ENCODE measurements at regions not wholly inside any gene's neighbourhood (a gene's known extent, or its start where the extent isn't known, plus 50 kb on each side); places are given as distances from the start of the nearest gene placed in this dataset.

DNA sequence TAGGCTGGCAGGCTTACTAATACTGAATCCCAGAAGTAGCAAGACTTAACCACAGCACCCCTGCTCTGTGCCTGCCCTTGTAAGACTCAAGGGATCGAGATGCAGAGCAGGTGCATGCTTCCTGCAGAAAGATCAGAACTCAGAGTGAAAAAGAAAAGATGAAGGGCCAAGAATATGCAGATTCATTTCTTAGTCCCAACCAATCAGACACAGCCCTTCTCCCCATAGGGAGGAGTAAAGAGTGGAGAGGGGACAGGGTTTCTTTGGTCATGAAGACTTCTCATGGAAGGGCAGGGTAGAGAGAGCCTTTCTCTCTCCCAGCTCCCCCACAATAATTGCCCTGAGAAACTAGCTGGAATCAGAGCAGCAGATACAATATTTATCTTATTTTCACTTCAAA lies 105.6 kb upstream of the MB21D2 start:
- DNase-seq (ENCODE audit: low read depth, low spot score) (no peak), FAIRE-seq (no peak)
- TF ChIP-seq, protein P1, sequence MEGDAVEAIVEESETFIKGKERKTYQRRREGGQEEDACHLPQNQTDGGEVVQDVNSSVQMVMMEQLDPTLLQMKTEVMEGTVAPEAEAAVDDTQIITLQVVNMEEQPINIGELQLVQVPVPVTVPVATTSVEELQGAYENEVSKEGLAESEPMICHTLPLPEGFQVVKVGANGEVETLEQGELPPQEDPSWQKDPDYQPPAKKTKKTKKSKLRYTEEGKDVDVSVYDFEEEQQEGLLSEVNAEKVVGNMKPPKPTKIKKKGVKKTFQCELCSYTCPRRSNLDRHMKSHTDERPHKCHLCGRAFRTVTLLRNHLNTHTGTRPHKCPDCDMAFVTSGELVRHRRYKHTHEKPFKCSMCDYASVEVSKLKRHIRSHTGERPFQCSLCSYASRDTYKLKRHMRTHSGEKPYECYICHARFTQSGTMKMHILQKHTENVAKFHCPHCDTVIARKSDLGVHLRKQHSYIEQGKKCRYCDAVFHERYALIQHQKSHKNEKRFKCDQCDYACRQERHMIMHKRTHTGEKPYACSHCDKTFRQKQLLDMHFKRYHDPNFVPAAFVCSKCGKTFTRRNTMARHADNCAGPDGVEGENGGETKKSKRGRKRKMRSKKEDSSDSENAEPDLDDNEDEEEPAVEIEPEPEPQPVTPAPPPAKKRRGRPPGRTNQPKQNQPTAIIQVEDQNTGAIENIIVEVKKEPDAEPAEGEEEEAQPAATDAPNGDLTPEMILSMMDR (IDR thresholded peaks at IDR 0.05; ENCODE audit: extremely low read depth in 1 of 2, insufficient read depth in 1 of 2, low read depth in 1 of 2, low read length in 2 of 2) = no peak
- TF ChIP-seq GATA2 (IDR thresholded peaks at IDR 0.05; ENCODE audit: insufficient read depth, insufficient read length, low read depth, low read length) (no peak), POLR2AphosphoS5 (IDR thresholded peaks at IDR 0.05; ENCODE audit: insufficient read depth, low read depth, low read length) (no peak), POLR2A (IDR thresholded peaks at IDR 0.05; ENCODE audit: low read depth, low read length) (no peak), FOS (IDR thresholded peaks at IDR 0.05; ENCODE audit: borderline replicate concordance, insufficient read depth, low read length) (no peak), MYC (IDR thresholded peaks at IDR 0.05; ENCODE audit: low read depth, low read length) (no peak), EZH2 (IDR thresholded peaks at IDR 0.05; ENCODE audit: borderline replicate concordance, low read depth, low read length, severe bottlenecking) (no peak), JUN (IDR thresholded peaks at IDR 0.05; ENCODE audit: borderline replicate concordance, insufficient read depth, insufficient read length, low read depth) (no peak)
- TF ChIP-seq, protein P2, sequence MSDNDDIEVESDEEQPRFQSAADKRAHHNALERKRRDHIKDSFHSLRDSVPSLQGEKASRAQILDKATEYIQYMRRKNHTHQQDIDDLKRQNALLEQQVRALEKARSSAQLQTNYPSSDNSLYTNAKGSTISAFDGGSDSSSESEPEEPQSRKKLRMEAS (IDR thresholded peaks at IDR 0.05; ENCODE audit: insufficient read depth, insufficient read length) = no peak
- H3K4me3 ChIP-seq (replicated peaks in 1 of 3; ENCODE audit: insufficient read depth in 1 of 3, low read depth in 1 of 3, low read length in 3 of 3) = no peak overlapping the region
- intact Hi-C loops (cut with micrococcal nuclease) = no loop called here
- no peaks in the 10 kb centered on the region for H3K9me1 ChIP-seq (replicated peaks; ENCODE audit: control insufficient read depth, extremely low read depth, insufficient read depth, low read length)
- no peaks in the 10 kb centered on the region for H3K4me1 ChIP-seq (ENCODE audit: control insufficient read depth, extremely low read depth, insufficient read depth, low read length)
- no peaks in the 10 kb centered on the region for H3K9me3 ChIP-seq (replicated peaks; ENCODE audit: control insufficient read depth, insufficient read depth, low read length)
- dilution Hi-C loops (cut with MboI; ENCODE audit: extremely low pct_ligation_motif_present, low sequenced_read_pairs) = no loop called here
- no peaks in the 10 kb centered on the region for H3K36me3 ChIP-seq (ENCODE audit: control insufficient read depth in 2 of 2, extremely low read depth in 1 of 2, insufficient read depth in 2 of 2, low read length in 2 of 2)
- no peak overlapping the region for H3K9ac ChIP-seq (replicated peaks; ENCODE audit: extremely low read depth, insufficient read depth, low read length)
- no peak overlapping the region for H3K4me2 ChIP-seq (ENCODE audit: insufficient read depth, low read length)
- H3K27me3 ChIP-seq (ENCODE audit: control insufficient read depth in 2 of 2, insufficient read depth in 2 of 2, low read length in 2 of 2) = no peaks in the 10 kb centered on the region
- no peaks in the 10 kb centered on the region for H3K79me2 ChIP-seq (ENCODE audit: control insufficient read depth, insufficient read depth, low read length)
- H3K27ac ChIP-seq (ENCODE audit: insufficient read depth, low read depth, low read length) = no peak overlapping the region
- no peaks in the 10 kb centered on the region for H4K20me1 ChIP-seq (replicated peaks; ENCODE audit: control insufficient read depth, extremely low read depth, insufficient read depth, low read length)
- no peak overlapping the region for H2AFZ ChIP-seq (ENCODE audit: low read depth, low read length)
- BruUV-seq (replicated peaks) = no TSS peak
- CTCF ChIA-PET = no interaction called here
- POLR2A ChIA-PET = no interaction called here
